Subcutaneous abdominal adipose tissue (tissue), 5 donors: ENCODE measurements at regions not wholly inside any gene's neighbourhood (a gene's known extent, or its start where the extent isn't known, plus 50 kb on each side); places are given as distances from the start of the nearest gene placed in this dataset.

ENCODE experiments used
- H3K27ac ChIP-seq: one replicate; pipeline ENCODE4 v1.7.0; 2013; ENCODE audit warnings: low read depth, mild to moderate bottlenecking, inconsistent platforms, low read length, moderate library complexity
- H3K27me3 ChIP-seq, 5 donors: one replicate each; pipeline ENCODE4 v1.7.0; 2013; ENCODE audit warnings: low read length in 5 of 5, inconsistent platforms in 1 of 5; ENCODE audit not compliant: control insufficient read depth in 5 of 5, insufficient read depth in 4 of 5
- H3K36me3 ChIP-seq, 5 donors: one replicate each; pipeline ENCODE4 v1.7.0; 2013; ENCODE audit warnings: low read length in 5 of 5; ENCODE audit not compliant: control insufficient read depth in 5 of 5, insufficient read depth in 5 of 5
- H3K4me1 ChIP-seq, 5 donors: one replicate each; pipeline ENCODE4 v1.7.0; 2013; ENCODE audit warnings: low read length in 5 of 5, mild to moderate bottlenecking in 3 of 5, moderate library complexity in 1 of 5; ENCODE audit not compliant: control insufficient read depth in 5 of 5, insufficient read depth in 5 of 5
- H3K4me3 ChIP-seq, 5 donors: one replicate each; pipeline ENCODE4 v1.7.0; 2013; ENCODE audit warnings: low read length in 5 of 5, low read depth in 1 of 5
- H3K9ac ChIP-seq, 5 donors: one replicate each; pipeline ENCODE4 v1.7.0; 2013; ENCODE audit warnings: low read length in 5 of 5, mild to moderate bottlenecking in 4 of 5, moderate library complexity in 3 of 5
- H3K9me3 ChIP-seq, 5 donors: one replicate each; pipeline ENCODE4 v1.7.0; 2013; ENCODE audit warnings: low read length in 5 of 5; ENCODE audit not compliant: control insufficient read depth in 5 of 5
- donor health status: healthy.
- donor health status: healthy.
- donor health status: healthy.
- donor health status: healthy.
- donor health status: healthy.

- Histone ChIP-seq H3K27me3 (no peaks in the 10 kb centered on the region), H3K36me3 (no peaks in the 10 kb centered on the region), H3K4me1 (peaks cover 0 to 5% (median 0%) of the 10 kb centered on the region in 5 donors), H3K27ac (no peak overlapping the region), H3K9me3 (no peaks in the 10 kb centered on the region), H3K9ac (no peak overlapping the region), H3K4me3 (no peak overlapping the region)
Measured at GRCh38 chr12:58359084-58359483, 417.7 kb downstream of the ATP23 start.

GRCh38 chr12:58361056-58361455 lies 419.7 kb downstream of the ATP23 start:
- peaks cover 0 to 5% (median 0%) of the 10 kb centered on the region in 5 donors for H3K4me1 ChIP-seq
- no peak overlapping the region for H3K27ac ChIP-seq
- no peak overlapping the region for H3K9ac ChIP-seq
- H3K4me3 ChIP-seq: no peak overlapping the region
- no peaks in the 10 kb centered on the region for H3K36me3 ChIP-seq
- H3K27me3 ChIP-seq: no peaks in the 10 kb centered on the region
- H3K9me3 ChIP-seq: no peaks in the 10 kb centered on the region

- Histone ChIP-seq H3K9me3 (no peaks in the 10 kb centered on the region), H3K4me1 (no peaks in the 10 kb centered on the region), H3K9ac (no peak overlapping the region), H3K36me3 (no peaks in the 10 kb centered on the region), H3K27ac (no peak overlapping the region), H3K4me3 (no peak overlapping the region), H3K27me3 (no peaks in the 10 kb centered on the region)
Measured at GRCh38 chr12:58363971-58364370, 422.6 kb downstream of the ATP23 start.

- Histone ChIP-seq H3K27ac (no peak overlapping the region), H3K9me3 (no peaks in the 10 kb centered on the region), H3K4me1 (no peaks in the 10 kb centered on the region), H3K4me3 (no peak overlapping the region), H3K9ac (no peak overlapping the region), H3K36me3 (no peaks in the 10 kb centered on the region), H3K27me3 (no peaks in the 10 kb centered on the region)
Measured at GRCh38 chr12:58364389-58365086, 423.2 kb downstream of the ATP23 start.

GRCh38 chr12:58365087-58365390 lies 423.7 kb downstream of the ATP23 start:
- Histone ChIP-seq H3K27me3 (no peaks in the 10 kb centered on the region), H3K36me3 (no peaks in the 10 kb centered on the region), H3K9ac (no peak overlapping the region), H3K27ac (no peak overlapping the region), H3K4me1 (no peaks in the 10 kb centered on the region), H3K9me3 (no peaks in the 10 kb centered on the region), H3K4me3 (no peak overlapping the region)

- Histone ChIP-seq H3K36me3 (no peaks in the 10 kb centered on the region), H3K4me3 (no peak overlapping the region), H3K4me1 (no peaks in the 10 kb centered on the region), H3K27me3 (no peaks in the 10 kb centered on the region), H3K27ac (no peak overlapping the region), H3K9me3 (peaks cover 3 to 10% (median 6%) of the 10 kb centered on the region in 5 donors), H3K9ac (no peak overlapping the region)
Measured at GRCh38 chr12:58367041-58367440, 425.7 kb downstream of the ATP23 start.

GRCh38 chr12:58368001-58368400 lies 426.6 kb downstream of the ATP23 start:
- no peak overlapping the region for H3K9ac ChIP-seq
- H3K4me1 ChIP-seq: no peaks in the 10 kb centered on the region
- H3K4me3 ChIP-seq: no peak overlapping the region
- no peaks in the 10 kb centered on the region for H3K27me3 ChIP-seq
- H3K36me3 ChIP-seq: no peaks in the 10 kb centered on the region
- peaks cover 3 to 14% (median 6%) of the 10 kb centered on the region in 5 donors for H3K9me3 ChIP-seq
- H3K27ac ChIP-seq: no peak overlapping the region

- Histone ChIP-seq H3K4me1 (no peaks in the 10 kb centered on the region), H3K9ac (no peak overlapping the region), H3K27me3 (no peaks in the 10 kb centered on the region), H3K36me3 (no peaks in the 10 kb centered on the region), H3K27ac (no peak overlapping the region), H3K4me3 (no peak overlapping the region), H3K9me3 (peaks cover 3 to 14% (median 6%) of the 10 kb centered on the region in 5 donors)
Measured at GRCh38 chr12:58369576-58369975, 428.2 kb downstream of the ATP23 start.

- H3K27ac ChIP-seq: no peak overlapping the region
- no peak overlapping the region for H3K9ac ChIP-seq
- no peak overlapping the region for H3K4me3 ChIP-seq
- H3K36me3 ChIP-seq: no peaks in the 10 kb centered on the region
- peaks cover 3 to 14% (median 6%) of the 10 kb centered on the region in 5 donors for H3K9me3 ChIP-seq
- H3K4me1 ChIP-seq: no peaks in the 10 kb centered on the region
- no peaks in the 10 kb centered on the region for H3K27me3 ChIP-seq
Measured at GRCh38 chr12:58372298-58372697, 430.9 kb downstream of the ATP23 start.

GRCh38 chr12:58378028-58378427 lies 436.7 kb downstream of the ATP23 start:
- Histone ChIP-seq H3K4me1 (no peaks in the 10 kb centered on the region), H3K27me3 (peaks cover 0 to 4% (median 0%) of the 10 kb centered on the region in 5 donors), H3K36me3 (no peaks in the 10 kb centered on the region), H3K27ac (no peak overlapping the region), H3K9ac (no peak overlapping the region), H3K9me3 (no peaks in the 10 kb centered on the region), H3K4me3 (no peak overlapping the region)
